ENCODE measurements at regions not wholly inside any gene's neighbourhood (a gene's known extent, or its start where the extent isn't known, plus 50 kb on each side); places are given as distances from the start of the nearest gene placed in this dataset.

DNA sequence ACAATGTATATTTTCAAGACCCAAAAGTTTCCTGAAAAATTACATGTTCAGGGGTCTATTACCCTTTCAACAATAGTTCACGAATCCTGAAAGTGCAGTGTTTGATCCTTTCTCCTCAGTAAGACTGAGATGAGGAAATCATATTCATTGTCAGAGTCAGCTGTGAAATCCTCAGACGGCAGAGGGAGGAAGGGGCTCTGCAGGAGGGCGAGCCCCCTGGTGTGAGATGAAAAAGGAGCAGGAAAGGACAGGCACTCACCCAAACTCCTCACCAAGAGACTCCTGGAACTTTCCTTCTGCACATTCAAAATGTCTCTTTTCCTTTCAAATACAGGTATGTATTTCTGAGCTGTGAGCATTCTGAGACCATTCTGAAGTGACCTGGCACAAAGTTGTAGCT, 150.3 kb upstream of the HABP2 start:
- TF ChIP-seq, protein P1, sequence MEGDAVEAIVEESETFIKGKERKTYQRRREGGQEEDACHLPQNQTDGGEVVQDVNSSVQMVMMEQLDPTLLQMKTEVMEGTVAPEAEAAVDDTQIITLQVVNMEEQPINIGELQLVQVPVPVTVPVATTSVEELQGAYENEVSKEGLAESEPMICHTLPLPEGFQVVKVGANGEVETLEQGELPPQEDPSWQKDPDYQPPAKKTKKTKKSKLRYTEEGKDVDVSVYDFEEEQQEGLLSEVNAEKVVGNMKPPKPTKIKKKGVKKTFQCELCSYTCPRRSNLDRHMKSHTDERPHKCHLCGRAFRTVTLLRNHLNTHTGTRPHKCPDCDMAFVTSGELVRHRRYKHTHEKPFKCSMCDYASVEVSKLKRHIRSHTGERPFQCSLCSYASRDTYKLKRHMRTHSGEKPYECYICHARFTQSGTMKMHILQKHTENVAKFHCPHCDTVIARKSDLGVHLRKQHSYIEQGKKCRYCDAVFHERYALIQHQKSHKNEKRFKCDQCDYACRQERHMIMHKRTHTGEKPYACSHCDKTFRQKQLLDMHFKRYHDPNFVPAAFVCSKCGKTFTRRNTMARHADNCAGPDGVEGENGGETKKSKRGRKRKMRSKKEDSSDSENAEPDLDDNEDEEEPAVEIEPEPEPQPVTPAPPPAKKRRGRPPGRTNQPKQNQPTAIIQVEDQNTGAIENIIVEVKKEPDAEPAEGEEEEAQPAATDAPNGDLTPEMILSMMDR (conservative IDR thresholded peaks at IDR 0.05; ENCODE audit: low read depth, low read length), result no peak
- TF ChIP-seq EZH2 (IDR thresholded peaks at IDR 0.05; ENCODE audit: borderline replicate concordance, low read depth, low read length, poor library complexity, severe bottlenecking), result no peak
